ENCODE measurements at regions not wholly inside any gene's neighbourhood (a gene's known extent, or its start where the extent isn't known, plus 50 kb on each side); places are given as distances from the start of the nearest gene placed in this dataset.

- no peak overlapping the region for H3K4me3 ChIP-seq
- WGBS, 2 donors, result 82 to 86% methylated on average over 4 of the region's 4 CpGs
- H3K27me3 ChIP-seq, result no peaks in the 10 kb centered on the region
- H3K9me3 ChIP-seq, result no peaks in the 10 kb centered on the region
- no peaks in the 10 kb centered on the region for H3K4me1 ChIP-seq
- DNase-seq (ENCODE audit: low spot score in 2 of 2), result no peak
- no peaks in the 10 kb centered on the region for H3K36me3 ChIP-seq
- H3K27ac ChIP-seq, result no peak overlapping the region
- TF ChIP-seq CTCF (IDR thresholded peaks at IDR 0.05) (no peak), EP300 (IDR thresholded peaks at IDR 0.05) (no peak), POLR2A (IDR thresholded peaks at IDR 0.05) (no peak)
These were observed 114.8 kb upstream of the USP24 start for GRCh38 chr1:55329808-55330432.

DNA sequence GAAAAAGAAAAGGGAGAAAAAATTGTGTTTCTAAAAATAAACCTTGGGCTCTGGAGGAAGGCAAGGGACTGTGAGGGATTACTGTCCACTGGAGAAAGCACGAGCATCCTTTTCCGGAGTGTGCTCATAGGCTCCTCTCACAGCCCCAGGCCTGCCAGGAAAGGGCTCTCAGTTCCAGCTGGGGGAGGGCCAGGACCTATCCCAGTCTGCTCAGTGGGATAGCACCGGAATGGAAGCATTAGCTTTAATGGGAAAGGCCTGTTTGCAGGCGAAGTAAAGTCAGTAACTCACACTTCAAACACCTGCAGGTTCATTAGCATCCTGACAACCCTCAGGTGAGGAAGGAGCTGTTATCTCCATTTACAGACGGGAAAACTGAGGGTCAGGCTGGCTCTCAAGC, 113.9 kb upstream of the USP24 start:
- Histone ChIP-seq H3K4me1 (no peaks in the 10 kb centered on the region), H3K9me3 (no peaks in the 10 kb centered on the region), H3K36me3 (no peaks in the 10 kb centered on the region), H3K27ac (no peak overlapping the region), H3K27me3 (no peaks in the 10 kb centered on the region), H3K4me3 (no peak overlapping the region)
- no peak for TF ChIP-seq CTCF (IDR thresholded peaks at IDR 0.05)
- no peak for TF ChIP-seq EP300 (IDR thresholded peaks at IDR 0.05)
- no peak for TF ChIP-seq POLR2A (IDR thresholded peaks at IDR 0.05)
- WGBS, 2 donors, result 53 to 55% methylated on average over 5 of the region's 5 CpGs
- DNase-seq (ENCODE audit: low spot score in 2 of 2), result no peak

- H3K4me3 ChIP-seq, result no peak overlapping the region
- H3K4me1 ChIP-seq, result peaks cover 0 to under 1% (median 0%) of the 10 kb centered on the region in 4 donors
- no peak overlapping the region for H3K27ac ChIP-seq
- no peaks in the 10 kb centered on the region for H3K36me3 ChIP-seq
- no peak for DNase-seq (ENCODE audit: low spot score in 2 of 2)
- H3K27me3 ChIP-seq, result no peaks in the 10 kb centered on the region
- TF ChIP-seq CTCF (IDR thresholded peaks at IDR 0.05) (no peak), EP300 (IDR thresholded peaks at IDR 0.05) (no peak), POLR2A (IDR thresholded peaks at IDR 0.05) (no peak)
- no peaks in the 10 kb centered on the region for H3K9me3 ChIP-seq
- 72% methylated on average over 14 of the region's 14 CpGs for WGBS, 2 donors
These were observed 111.5 kb upstream of the USP24 start for GRCh38 chr1:55326496-55327243.

- H3K27ac ChIP-seq, result no peak overlapping the region
These were observed 108.6 kb upstream of the USP24 start for GRCh38 chr1:55323760-55324159.

More at GRCh38 chr1:55323760-55324159, 108.6 kb upstream of the USP24 start:
- no peaks in the 10 kb centered on the region for H3K9me3 ChIP-seq
- TF ChIP-seq EP300 (IDR thresholded peaks at IDR 0.05), result no peak
- TF ChIP-seq CTCF (IDR thresholded peaks at IDR 0.05), result no peak
- no peak for TF ChIP-seq POLR2A (IDR thresholded peaks at IDR 0.05)
- WGBS, 2 donors, result 70 to 82% methylated on average over 6 of the region's 6 CpGs
- no peaks in the 10 kb centered on the region for H3K36me3 ChIP-seq
- no peak for DNase-seq (ENCODE audit: low spot score in 2 of 2)
- no peaks in the 10 kb centered on the region for H3K27me3 ChIP-seq
- peaks cover 0 to 4% (median 0%) of the 10 kb centered on the region in 4 donors for H3K4me1 ChIP-seq
- H3K4me3 ChIP-seq, result no peak overlapping the region

Measured in tibial nerve (tissue), 4 donors.